DMS153 treated with DMSO at 0.1 percent for 48 hours (cell line): ENCODE measurements at regions not wholly inside any gene's neighbourhood (a gene's known extent, or its start where the extent isn't known, plus 50 kb on each side); places are given as distances from the start of the nearest gene placed in this dataset.

Source experiments
- DNase-seq: peaks from one replicate; lab custom pipeline; 2025; ENCODE audit not compliant: unreplicated experiment; lab: John Stamatoyannopoulos, UW

GRCh38 chr20:6439737-6440442 lies 317.1 kb upstream of the FERMT1 start:
- no peak for DNase-seq

- no peak for DNase-seq
Observed at GRCh38 chr20:6434131-6434530, 311.3 kb upstream of the FERMT1 start.

- no peak for DNase-seq
Observed at GRCh38 chr20:6430381-6430780, 307.6 kb upstream of the FERMT1 start.

DNA sequence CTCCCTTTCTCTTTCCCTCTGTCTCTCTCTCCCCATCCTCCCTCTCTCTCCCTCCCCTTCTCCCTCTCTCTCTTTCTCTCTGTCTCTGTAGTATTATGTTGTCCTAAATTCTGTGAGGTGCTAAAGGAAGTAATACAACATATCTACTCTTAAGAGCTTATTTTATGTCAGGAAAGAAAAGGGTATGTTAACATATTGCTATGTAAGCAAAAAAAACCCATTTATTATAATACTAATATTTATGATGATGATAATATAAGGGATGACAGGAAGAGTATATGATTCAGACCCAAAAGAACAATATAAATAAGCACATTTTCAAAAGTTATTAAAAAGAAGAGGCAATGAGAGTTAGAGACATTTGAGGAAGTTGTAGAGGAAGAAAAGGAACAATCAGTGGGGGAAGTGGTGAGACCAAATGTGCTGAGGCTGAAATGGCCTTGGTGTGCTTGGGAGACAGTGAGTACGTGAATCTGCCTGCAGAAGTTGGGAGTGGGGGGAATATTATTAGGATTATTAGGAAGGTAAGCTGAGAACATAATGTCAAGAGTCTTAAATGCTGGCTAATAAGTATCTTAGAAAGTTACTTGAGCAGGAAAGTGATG lies 303.6 kb upstream of the FERMT1 start:
- DNase-seq, result no peak

DNA sequence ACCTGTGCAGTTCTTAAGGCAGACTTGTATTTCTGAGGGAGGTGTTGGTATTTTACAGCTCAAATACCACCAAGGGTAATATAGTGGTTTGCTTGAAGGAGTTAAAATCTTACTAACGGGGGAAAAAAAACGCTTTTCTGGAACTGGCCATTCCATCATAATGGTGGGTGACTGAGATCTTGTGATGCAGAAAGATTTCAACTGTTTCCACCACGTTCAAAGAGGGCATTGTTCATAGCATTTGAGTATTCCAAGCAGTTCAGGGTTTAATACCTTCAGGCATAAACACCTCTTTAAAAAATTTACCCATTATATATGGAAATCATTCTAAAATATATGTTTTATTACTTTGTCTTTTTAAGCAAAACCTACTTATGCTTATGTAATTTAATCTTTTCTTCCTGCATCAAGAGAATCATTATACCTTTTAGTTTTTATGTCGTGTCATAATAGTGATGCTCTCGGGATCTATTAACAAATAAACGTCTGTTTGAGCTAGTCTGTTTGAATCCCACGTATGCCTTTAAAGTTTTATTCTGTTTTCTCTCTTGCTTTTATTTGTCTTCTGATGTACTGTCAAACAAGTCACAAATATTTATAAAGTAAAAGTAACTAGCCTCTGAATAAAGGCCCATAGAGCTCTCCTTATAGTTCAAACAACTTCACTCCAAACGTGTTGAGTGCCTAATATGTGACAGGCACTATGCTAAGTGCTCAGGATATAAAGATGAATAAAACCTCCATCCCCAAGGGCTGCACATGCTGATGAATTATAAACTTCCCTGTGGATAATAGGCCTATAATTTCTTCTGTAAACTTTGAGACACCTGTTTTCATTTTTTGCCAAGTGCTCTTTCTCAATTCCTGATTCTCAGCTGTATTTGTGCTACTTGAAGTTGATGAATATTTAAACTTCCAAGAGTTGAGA lies 298.8 kb upstream of the FERMT1 start:
- peak; percentile 30 for DNase-seq

DNA sequence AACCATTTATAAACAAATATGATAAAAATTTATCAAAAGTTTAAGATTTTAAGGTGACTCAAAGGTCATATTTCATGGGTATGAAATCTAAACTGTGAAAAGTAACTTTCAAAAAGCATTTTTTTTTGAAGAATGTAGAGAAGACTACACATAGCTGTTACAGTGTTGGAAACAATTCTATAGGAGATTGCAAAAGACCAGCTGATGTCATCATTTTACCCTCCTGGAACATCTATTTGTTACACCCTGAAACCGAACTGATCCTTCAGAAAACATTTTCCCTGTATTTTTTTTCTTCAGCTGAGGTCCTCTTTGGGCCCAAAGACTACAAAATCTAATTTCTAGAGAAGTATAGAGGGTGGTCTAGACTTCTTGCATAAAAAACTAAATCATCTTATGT lies 297.5 kb upstream of the FERMT1 start:
- no peak for DNase-seq

- DNase-seq, result no peak
Observed at GRCh38 chr20:6418732-6419131, 295.9 kb upstream of the FERMT1 start.

DNA sequence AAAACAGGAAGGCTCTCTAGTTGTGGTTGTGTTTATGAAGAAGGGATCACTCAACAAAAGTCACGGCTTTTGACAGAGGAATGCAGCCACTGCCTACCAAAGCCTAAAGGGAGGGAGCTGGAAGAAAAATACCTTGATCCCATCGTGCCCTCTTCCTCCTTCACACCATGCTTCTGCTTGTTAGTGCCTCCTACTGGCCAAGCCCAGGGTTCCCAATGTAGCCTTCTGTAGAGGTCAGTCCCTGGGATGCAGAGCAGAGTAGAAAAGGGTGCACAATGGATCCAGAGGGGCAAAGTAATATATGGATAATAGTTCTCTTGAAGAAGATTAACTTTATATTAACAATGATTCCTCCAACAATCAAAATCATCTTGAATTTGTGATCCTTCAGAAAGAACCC lies 293.5 kb upstream of the FERMT1 start:
- DNase-seq, result no peak

GRCh38 chr20:6411651-6412050 lies 288.8 kb upstream of the FERMT1 start:
- no peak for DNase-seq

DNA sequence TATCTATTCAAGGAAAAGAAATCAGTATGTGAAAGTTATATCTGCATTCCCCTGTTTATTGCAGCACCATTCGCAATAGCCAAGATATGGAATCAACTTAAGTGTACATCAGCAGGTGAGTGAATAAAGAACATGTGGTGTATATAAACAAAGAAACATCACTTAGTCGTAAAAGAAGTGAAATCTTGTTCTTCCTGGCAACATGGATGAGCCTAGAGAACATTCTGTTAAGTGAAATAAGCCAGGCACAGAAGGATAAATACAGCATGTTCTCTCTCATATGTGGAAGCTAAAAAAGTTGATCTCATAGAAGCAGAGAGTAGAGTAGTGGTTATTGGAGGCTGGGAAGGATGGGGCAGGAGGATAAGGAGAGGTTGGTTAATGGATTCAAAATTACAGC lies 287.9 kb upstream of the FERMT1 start:
- no peak for DNase-seq

DNA sequence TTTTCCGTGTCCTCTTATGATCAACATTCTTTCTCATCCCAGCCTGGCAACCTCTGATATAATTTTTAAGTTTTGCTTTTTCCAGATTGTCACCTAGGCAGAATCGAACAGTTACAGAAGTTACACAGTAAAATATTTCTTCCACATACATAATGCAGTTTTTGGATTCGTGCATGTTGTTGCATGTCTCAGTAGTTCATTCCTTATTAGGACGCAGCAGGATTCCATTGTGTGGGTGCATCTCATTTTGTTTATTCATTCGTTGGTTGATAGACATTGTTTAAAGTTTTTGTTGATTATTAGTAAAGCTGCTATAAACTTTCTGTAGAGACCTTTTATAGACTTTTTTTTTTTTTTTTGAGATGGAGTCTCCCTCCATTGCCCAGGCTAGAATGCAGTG lies 284.3 kb upstream of the FERMT1 start:
- DNase-seq, result no peak

DNA sequence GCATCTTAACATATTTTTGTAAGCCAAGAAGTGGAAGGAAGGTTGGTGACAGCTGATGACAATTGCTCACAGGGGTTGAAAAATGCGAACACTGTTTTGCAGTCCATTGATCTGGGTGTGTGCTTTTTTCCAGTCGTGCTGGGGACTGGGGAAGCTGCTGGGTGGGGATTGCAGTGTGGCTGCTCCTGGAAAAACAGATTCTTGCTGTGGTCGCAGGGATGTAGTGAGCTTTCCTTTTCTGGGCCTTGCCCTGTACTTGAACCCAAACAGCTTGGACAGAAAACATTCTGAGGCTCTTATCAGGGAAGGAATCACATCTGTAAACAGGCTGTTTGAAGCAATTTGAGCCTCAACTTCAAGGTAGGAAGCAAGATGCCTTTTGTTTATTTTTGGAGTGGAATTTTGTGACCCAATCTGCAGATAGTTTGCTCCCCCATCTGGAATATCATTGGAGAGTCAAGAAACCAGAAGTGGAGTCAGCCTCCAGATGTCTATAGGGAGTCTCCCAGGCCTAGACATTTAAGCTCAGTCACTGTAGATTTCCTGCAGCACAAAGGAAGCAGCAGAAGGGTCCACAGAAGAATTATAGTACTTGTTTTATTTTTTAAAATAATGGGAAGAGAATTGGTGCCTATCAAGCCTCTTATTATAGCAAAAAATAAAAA lies 279.2 kb upstream of the FERMT1 start:
- DNase-seq, result no peak

- no peak for DNase-seq
Observed at GRCh38 chr20:6397115-6397514, 274.3 kb upstream of the FERMT1 start.

GRCh38 chr20:6395695-6396094 lies 272.9 kb upstream of the FERMT1 start:
- DNase-seq, result peak; percentile 44

DNA sequence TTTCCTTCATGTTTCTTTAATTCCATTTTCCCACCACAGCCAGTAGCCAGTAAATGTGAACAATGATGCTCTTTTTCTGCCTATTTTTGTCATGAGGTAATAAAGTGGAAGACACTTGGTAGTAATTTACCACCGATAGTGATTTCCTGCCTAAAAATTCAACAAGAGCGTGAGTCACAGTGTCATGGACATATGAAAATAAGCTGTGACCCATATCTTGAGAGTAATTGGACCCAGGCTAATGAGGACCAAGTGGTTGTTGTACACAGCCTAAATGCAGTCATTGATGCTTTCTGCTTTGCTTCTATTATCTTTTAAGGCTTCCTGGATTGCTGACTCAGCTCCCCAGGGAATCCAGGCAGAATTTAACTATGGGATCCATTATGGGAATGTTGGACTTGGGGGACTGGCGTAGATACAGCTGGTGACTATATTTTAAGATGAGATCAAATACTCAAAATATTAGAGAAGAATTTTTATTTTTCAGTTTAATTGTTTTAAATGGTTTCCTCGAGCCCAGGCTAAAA lies 265.9 kb upstream of the FERMT1 start:
- no peak for DNase-seq

GRCh38 chr20:6384956-6385486 lies 262.2 kb upstream of the FERMT1 start:
- no peak for DNase-seq

GRCh38 chr20:6384380-6384779 lies 261.6 kb upstream of the FERMT1 start:
- no peak for DNase-seq

GRCh38 chr20:6381887-6382286 lies 259.1 kb upstream of the FERMT1 start:
- no peak for DNase-seq

- no peak for DNase-seq
Observed at GRCh38 chr20:6362245-6362644, 239.4 kb upstream of the FERMT1 start.

DNA sequence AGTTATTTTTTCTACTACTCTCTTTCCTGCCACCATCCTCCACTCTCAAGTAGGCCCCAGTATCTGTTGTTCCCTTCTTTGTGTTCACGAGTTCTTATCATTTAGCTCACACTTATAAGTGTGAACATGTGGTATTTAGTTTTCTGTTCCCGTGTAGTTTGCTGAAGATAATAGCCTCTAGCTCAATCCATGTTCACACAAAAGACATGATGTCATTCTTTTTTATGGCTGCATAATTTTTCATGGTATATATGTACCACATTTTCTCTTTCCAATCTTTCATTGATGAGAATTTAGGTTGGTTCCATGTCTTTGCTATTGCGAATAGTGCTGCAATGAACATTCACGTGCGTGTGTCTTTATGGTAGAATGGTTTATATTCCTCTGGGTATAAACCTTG lies 237.9 kb upstream of the FERMT1 start:
- DNase-seq, result no peak
